T-helper 2 cell (primary cell): ENCODE measurements at regions not wholly inside any gene's neighbourhood (a gene's known extent, or its start where the extent isn't known, plus 50 kb on each side); places are given as distances from the start of the nearest gene placed in this dataset.
"Not testable (repeated sequence)": the region's sequence is repeated elsewhere in the genome, so short reads cannot be mapped to it uniquely, and the experiment has no call there.

ENCODE experiments used
- DNase-seq, 5 experiments: peaks; one replicate each; pipeline versions ENCODE4 v3.0.0 to v3.0.0-alpha.2; 2012 to 2022

- DNase-seq = no peak
Observed at GRCh38 chr12:58750484-58750883, 169.8 kb downstream of the LRIG3 start.

- no peak for DNase-seq
Observed at GRCh38 chr12:58757422-58757821, 162.9 kb downstream of the LRIG3 start.

GRCh38 chr12:58759745-58760144 lies 160.6 kb downstream of the LRIG3 start:
- DNase-seq = not testable (repeated sequence)

- no peak for DNase-seq
Observed at GRCh38 chr12:58761308-58761707, 159.0 kb downstream of the LRIG3 start.

- no peak for DNase-seq
Observed at GRCh38 chr12:58764100-58764953, 156.0 kb downstream of the LRIG3 start.

GRCh38 chr12:58765076-58765475 lies 155.2 kb downstream of the LRIG3 start:
- DNase-seq = no peak

- no peak for DNase-seq
Observed at GRCh38 chr12:58765653-58766512, 154.4 kb downstream of the LRIG3 start.

GRCh38 chr12:58766513-58766870 lies 153.8 kb downstream of the LRIG3 start:
- no peak for DNase-seq

GRCh38 chr12:58767496-58767895 lies 152.8 kb downstream of the LRIG3 start:
- DNase-seq = no peak

- DNase-seq = no peak
Observed at GRCh38 chr12:58773986-58774385, 146.3 kb downstream of the LRIG3 start.

- no peak for DNase-seq
Observed at GRCh38 chr12:58774731-58775130, 145.6 kb downstream of the LRIG3 start.

GRCh38 chr12:58775396-58775795 lies 144.9 kb downstream of the LRIG3 start:
- no peak for DNase-seq

GRCh38 chr12:58776144-58776543 lies 144.2 kb downstream of the LRIG3 start:
- no peak for DNase-seq

- no peak for DNase-seq
Observed at GRCh38 chr12:58777815-58778214, 142.5 kb downstream of the LRIG3 start.

- DNase-seq = no peak
Observed at GRCh38 chr12:58781609-58782008, 138.7 kb downstream of the LRIG3 start.

- DNase-seq = no peak
Observed at GRCh38 chr12:58787021-58787760, 133.1 kb downstream of the LRIG3 start.

GRCh38 chr12:58794859-58795258 lies 125.4 kb downstream of the LRIG3 start:
- DNase-seq = no peak

GRCh38 chr12:58795825-58796224 lies 124.5 kb downstream of the LRIG3 start:
- DNase-seq = no peak

GRCh38 chr12:58801986-58802385 lies 118.3 kb downstream of the LRIG3 start:
- no peak for DNase-seq

GRCh38 chr12:58803908-58804307 lies 116.4 kb downstream of the LRIG3 start:
- no peak for DNase-seq

GRCh38 chr12:58804749-58805148 lies 115.6 kb downstream of the LRIG3 start:
- no peak for DNase-seq

GRCh38 chr12:58809064-58809607 lies 111.2 kb downstream of the LRIG3 start:
- no peak for DNase-seq

- DNase-seq = no peak
Observed at GRCh38 chr12:58811346-58811745, 109.0 kb downstream of the LRIG3 start.
